ENCODE measurements at regions not wholly inside any gene's neighbourhood (a gene's known extent, or its start where the extent isn't known, plus 50 kb on each side); places are given as distances from the start of the nearest gene placed in this dataset.

- Histone ChIP-seq H3K4me3 (ENCODE audit: low read depth, low read length) (no peak overlapping the region), H3K4me1 (no peaks in the 10 kb centered on the region), H3K36me3 (ENCODE audit: control insufficient read depth, insufficient read depth, low read length) (no peaks in the 10 kb centered on the region), H3K9me3 (no peaks in the 10 kb centered on the region; the same call in 1 of the 2 replicates), H3K27me3 (replicated peaks; ENCODE audit: control insufficient read depth, insufficient read depth, low read length) (no peaks in the 10 kb centered on the region)
- Mint-ChIP-seq H3K9me3 (ENCODE audit: unreplicated experiment) (peaks cover 20% of the 10 kb centered on the region), H3K4me3 (ENCODE audit: unreplicated experiment) (no peak overlapping the region), H3K27ac (ENCODE audit: unreplicated experiment) (no peak overlapping the region), H3K36me3 (ENCODE audit: insufficient read depth, unreplicated experiment) (no peaks in the 10 kb centered on the region), H3K4me1 (ENCODE audit: low read depth, unreplicated experiment) (no peaks in the 10 kb centered on the region), H3K27me3 (ENCODE audit: insufficient read depth, unreplicated experiment) (peaks cover 4% of the 10 kb centered on the region)
- TF ChIP-seq CTCF (IDR thresholded peaks at IDR 0.05; ENCODE audit: insufficient read depth in 1 of 2, low read depth in 1 of 2, low read length in 1 of 2, severe bottlenecking in 1 of 2, unreplicated experiment in 1 of 2) = no peak
- BruUV-seq (replicated peaks) = no TSS peak
- DNase-seq = no peak
- CTCF ChIA-PET = no interaction called here
- POLR2A ChIA-PET = no interaction called here
- intact Hi-C loops (cut with micrococcal nuclease; ENCODE audit: unreplicated experiment) = no loop called here
These were observed 666.8 kb downstream of the RNF144A start for GRCh38 chr2:7584017-7584416.

DNA sequence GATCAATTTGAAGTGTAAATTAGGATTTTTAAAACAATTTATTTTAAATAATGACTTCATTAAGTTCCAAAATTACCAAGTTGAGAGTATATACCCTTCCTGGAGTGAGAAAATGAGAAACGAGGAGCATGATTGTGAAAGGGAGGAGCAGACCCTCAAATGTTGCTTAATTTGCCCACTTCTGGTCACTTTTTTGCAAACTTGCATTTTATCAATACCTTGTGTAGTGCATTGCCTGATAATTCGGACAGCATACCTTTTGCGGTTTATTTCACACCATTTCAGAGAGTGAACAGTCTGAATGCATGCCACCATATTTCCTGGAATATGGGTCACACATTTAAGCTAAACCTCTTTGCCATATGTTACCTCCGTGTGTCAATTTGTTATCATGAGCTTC, 669.7 kb downstream of the RNF144A start:
- BruUV-seq (replicated peaks) = no TSS peak
- TF ChIP-seq CTCF (IDR thresholded peaks at IDR 0.05; ENCODE audit: insufficient read depth in 1 of 2, low read depth in 1 of 2, low read length in 1 of 2, severe bottlenecking in 1 of 2, unreplicated experiment in 1 of 2) = no peak
- Histone ChIP-seq H3K4me1 (no peaks in the 10 kb centered on the region), H3K4me3 (ENCODE audit: low read depth, low read length) (no peak overlapping the region), H3K36me3 (ENCODE audit: control insufficient read depth, insufficient read depth, low read length) (no peaks in the 10 kb centered on the region), H3K27me3 (replicated peaks; ENCODE audit: control insufficient read depth, insufficient read depth, low read length) (no peaks in the 10 kb centered on the region), H3K9me3 (no peaks in the 10 kb centered on the region; the same call in 1 of the 2 replicates)
- CTCF ChIA-PET = interaction anchor here (1.1 kb wide), 1 partner anchor 160 kb away, joined by 4 read pairs; no protein-coding TSS in a partner anchor
- Mint-ChIP-seq H3K4me1 (ENCODE audit: low read depth, unreplicated experiment) (peaks cover 4% of the 10 kb centered on the region), H3K27me3 (ENCODE audit: insufficient read depth, unreplicated experiment) (peaks cover 4% of the 10 kb centered on the region), H3K4me3 (ENCODE audit: unreplicated experiment) (no peak overlapping the region), H3K9me3 (ENCODE audit: unreplicated experiment) (peaks cover 20% of the 10 kb centered on the region), H3K27ac (ENCODE audit: unreplicated experiment) (no peak overlapping the region), H3K36me3 (ENCODE audit: insufficient read depth, unreplicated experiment) (no peaks in the 10 kb centered on the region)
- DNase-seq = no peak
- intact Hi-C loops (cut with micrococcal nuclease; ENCODE audit: unreplicated experiment) = no loop called here
- POLR2A ChIA-PET = no interaction called here

DNA sequence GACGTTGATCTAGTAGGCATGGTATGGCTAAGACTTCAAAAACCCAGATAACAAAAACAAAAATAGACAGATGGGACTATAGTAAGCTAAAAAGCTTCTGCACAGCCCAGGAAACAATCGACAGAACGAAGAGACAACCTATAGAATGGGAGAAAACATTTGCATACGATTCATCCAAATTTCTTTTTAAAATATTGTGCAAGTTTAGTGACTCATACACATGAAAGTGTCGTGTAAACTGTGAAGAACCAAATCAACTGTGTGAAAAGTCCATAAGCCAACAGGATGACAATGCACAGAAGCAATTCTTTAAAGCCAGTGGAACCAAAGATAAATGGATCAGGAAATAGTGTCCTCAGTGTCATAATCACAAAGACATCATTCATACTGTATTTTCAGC, 671.1 kb downstream of the RNF144A start:
- no peak for TF ChIP-seq CTCF (IDR thresholded peaks at IDR 0.05; ENCODE audit: insufficient read depth in 1 of 2, low read depth in 1 of 2, low read length in 1 of 2, severe bottlenecking in 1 of 2, unreplicated experiment in 1 of 2)
- DNase-seq = no peak
- Mint-ChIP-seq H3K4me1 (ENCODE audit: low read depth, unreplicated experiment) (peaks cover 7% of the 10 kb centered on the region), H3K27me3 (ENCODE audit: insufficient read depth, unreplicated experiment) (no peaks in the 10 kb centered on the region), H3K36me3 (ENCODE audit: insufficient read depth, unreplicated experiment) (no peaks in the 10 kb centered on the region), H3K9me3 (ENCODE audit: unreplicated experiment) (peaks cover 20% of the 10 kb centered on the region), H3K4me3 (ENCODE audit: unreplicated experiment) (no peak overlapping the region), H3K27ac (ENCODE audit: unreplicated experiment) (no peak overlapping the region)
- H3K9me3 ChIP-seq = no peaks in the 10 kb centered on the region; the same call in 1 of the 2 replicates
- no peaks in the 10 kb centered on the region for H3K36me3 ChIP-seq (ENCODE audit: control insufficient read depth, insufficient read depth, low read length)
- intact Hi-C loops (cut with micrococcal nuclease; ENCODE audit: unreplicated experiment) = no loop called here
- no peaks in the 10 kb centered on the region for H3K4me1 ChIP-seq
- no peaks in the 10 kb centered on the region for H3K27me3 ChIP-seq (replicated peaks; ENCODE audit: control insufficient read depth, insufficient read depth, low read length)
- CTCF ChIA-PET = no interaction called here
- no TSS peak for BruUV-seq (replicated peaks)
- POLR2A ChIA-PET = no interaction called here
- no peak overlapping the region for H3K4me3 ChIP-seq (ENCODE audit: low read depth, low read length)

Measured in Caco-2 (cell line).